ENCODE measurements at regions not wholly inside any gene's neighbourhood (a gene's known extent, or its start where the extent isn't known, plus 50 kb on each side); places are given as distances from the start of the nearest gene placed in this dataset.

- TF ChIP-seq BHLHE40 (IDR thresholded peaks at IDR 0.05; ENCODE audit: low read depth, low read length) (no peak), CTCF (conservative IDR thresholded peaks at IDR 0.05; ENCODE audit: low read depth, low read length) (no peak), POLR2A (IDR thresholded peaks at IDR 0.05; ENCODE audit: low read depth, low read length) (no peak), CHD1 (IDR thresholded peaks at IDR 0.05; ENCODE audit: low read depth, low read length) (no peak), RFX5 (IDR thresholded peaks at IDR 0.05; ENCODE audit: low read depth, low read length) (no peak), FOS (IDR thresholded peaks at IDR 0.05; ENCODE audit: low read depth, low read length) (no peak), MAFK (IDR thresholded peaks at IDR 0.05; ENCODE audit: low read depth, low read length) (no peak), SMC3 (IDR thresholded peaks at IDR 0.05; ENCODE audit: low read depth, low read length) (no peak), RCOR1 (IDR thresholded peaks at IDR 0.05; ENCODE audit: insufficient replicate concordance, low read length) (no peak), NFE2L2 (IDR thresholded peaks at IDR 0.05; ENCODE audit: low read depth, low read length) (no peak), RAD21 (IDR thresholded peaks at IDR 0.05; ENCODE audit: low read length) (no peak), USF2 (IDR thresholded peaks at IDR 0.05; ENCODE audit: low read depth, low read length) (no peak)
These were observed 57.2 kb upstream of the TMED7 start for GRCh38 chr5:115683081-115683480.
